ENCODE measurements at regions not wholly inside any gene's neighbourhood (a gene's known extent, or its start where the extent isn't known, plus 50 kb on each side); places are given as distances from the start of the nearest gene placed in this dataset.

DNA sequence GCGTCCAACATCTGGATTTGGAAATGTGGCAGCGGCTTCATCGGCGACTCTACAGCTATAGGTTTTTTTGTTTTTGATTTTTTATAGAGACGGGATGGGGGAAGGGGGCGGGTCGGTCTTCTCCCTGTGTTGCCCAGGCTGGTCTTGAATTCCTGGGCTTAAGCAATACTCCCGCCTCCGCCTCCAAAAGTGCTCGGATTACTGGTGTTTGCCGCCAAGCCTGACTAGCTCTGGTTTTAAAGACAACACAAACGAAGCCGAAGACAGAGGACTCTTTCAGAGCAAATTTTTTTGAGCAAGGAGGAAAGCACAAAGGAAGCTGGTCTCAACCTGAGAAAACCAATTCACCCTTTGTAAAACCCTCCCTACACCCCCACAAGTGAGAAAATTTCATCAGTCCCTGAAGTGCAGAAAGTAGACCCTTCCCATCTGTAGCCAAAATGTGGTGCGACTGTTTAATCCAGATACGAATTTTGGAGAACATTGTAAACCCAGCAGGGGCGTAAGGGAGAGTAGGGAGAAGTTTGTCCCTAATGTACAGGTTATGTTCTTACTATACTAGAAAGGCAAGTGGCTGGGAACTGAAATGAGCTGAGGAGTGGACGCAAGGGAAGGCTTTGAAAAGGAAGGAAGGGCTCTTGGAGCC lies 185.9 kb downstream of the TRIM27 start:
- DNase-seq (ENCODE audit: low spot score): no peak

DNA sequence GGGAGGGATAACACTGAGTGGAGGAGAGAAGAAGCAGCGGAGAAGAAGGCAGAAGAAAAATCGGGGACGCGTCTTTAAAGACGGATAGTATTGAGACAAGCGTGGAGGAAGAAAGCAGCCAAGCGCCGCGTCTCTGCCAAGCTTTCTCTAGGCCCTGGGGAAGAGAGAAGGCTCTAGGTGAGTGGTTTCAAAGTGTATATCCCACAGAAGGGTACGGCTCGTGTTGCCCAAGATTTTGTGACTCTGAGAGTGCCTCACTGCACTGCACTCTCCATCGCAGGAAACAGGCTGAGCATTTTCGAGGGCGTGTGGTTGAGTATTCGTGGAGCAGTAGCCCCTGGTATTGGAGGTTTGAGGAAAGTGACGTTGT lies 185.4 kb downstream of the TRIM27 start:
- DNase-seq (ENCODE audit: low spot score): no peak

- DNase-seq (ENCODE audit: low spot score): no peak
Observed at GRCh38 chr6:28741363-28741762, 182.4 kb downstream of the TRIM27 start.

- DNase-seq (ENCODE audit: low spot score): peak; percentile 71
Observed at GRCh38 chr6:28742668-28743270, 181.0 kb downstream of the TRIM27 start.

- DNase-seq (ENCODE audit: low spot score): no peak
Observed at GRCh38 chr6:28743271-28743789, 180.5 kb downstream of the TRIM27 start.

- DNase-seq (ENCODE audit: low spot score): no peak
Observed at GRCh38 chr6:28747083-28747630, 176.6 kb downstream of the TRIM27 start.

DNA sequence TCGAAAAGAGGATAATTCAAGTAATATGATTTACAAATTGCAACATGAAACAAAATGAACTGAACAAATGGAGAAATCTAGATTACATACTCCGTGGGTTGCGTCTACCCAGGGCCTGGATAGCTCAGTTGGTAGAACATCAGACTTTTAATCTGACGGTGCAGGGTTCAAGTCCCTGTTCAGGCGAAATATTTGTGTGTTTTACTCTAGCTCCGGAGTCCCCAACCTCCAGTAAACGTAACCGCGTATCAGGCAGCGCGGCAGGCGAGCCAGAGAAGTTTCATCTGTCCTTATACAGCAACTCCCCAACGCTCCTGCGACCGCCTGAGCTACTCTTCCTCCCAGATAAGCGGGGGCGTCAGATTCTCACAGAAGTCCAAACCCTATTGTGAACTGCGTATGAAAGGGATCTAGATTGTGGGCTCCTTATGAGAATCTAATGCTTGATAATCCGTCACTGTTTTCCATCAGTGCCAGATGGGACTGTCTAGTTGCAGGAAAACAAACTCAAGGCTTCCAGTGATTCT lies 176.1 kb downstream of the TRIM27 start:
- peak; percentile 77 for DNase-seq (ENCODE audit: low spot score)

GRCh38 chr6:28748192-28748591 lies 175.6 kb downstream of the TRIM27 start:
- no peak for DNase-seq (ENCODE audit: low spot score)

GRCh38 chr6:28750926-28751458 lies 172.8 kb downstream of the TRIM27 start:
- no peak for DNase-seq (ENCODE audit: low spot score)

- DNase-seq (ENCODE audit: low spot score): no peak
Observed at GRCh38 chr6:28751514-28751913, 172.3 kb downstream of the TRIM27 start.

GRCh38 chr6:28751963-28752350 lies 171.8 kb downstream of the TRIM27 start:
- DNase-seq (ENCODE audit: low spot score): no peak

DNA sequence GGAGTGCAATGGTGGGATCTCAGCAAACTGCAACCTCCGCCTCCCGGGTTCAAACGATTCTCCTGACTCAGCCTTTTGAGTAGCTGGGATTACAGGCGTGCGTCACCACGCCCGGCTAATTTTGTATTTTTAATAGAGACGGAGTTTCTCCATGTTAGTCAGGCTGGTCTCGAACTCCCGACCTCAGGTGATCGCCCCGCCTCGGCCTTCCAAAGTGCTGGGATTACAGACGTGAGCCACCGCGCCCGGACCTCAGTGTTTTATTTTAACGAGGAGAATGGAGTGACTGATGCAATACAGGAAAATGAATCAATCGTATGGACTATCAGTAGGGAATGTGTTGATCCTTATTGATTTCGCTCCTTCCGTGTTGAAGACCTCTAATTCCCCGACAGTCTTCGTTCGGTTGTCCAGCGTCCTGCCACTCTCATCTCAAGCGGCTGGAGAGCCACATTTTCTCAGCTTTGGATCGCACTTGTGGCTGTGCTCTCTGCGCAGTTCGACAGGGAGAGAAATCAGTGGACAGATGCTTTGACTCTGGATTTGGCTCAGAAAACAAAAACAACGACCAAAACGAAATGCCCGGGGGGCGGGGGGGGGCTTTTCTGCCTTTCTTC lies 166.2 kb downstream of the TRIM27 start:
- peak; percentile 73 for DNase-seq (ENCODE audit: low spot score)

- DNase-seq (ENCODE audit: low spot score): peak; percentile 78
Observed at GRCh38 chr6:28758046-28758817, 165.6 kb downstream of the TRIM27 start.

- no peak for DNase-seq (ENCODE audit: low spot score)
Observed at GRCh38 chr6:28758818-28759235, 165.0 kb downstream of the TRIM27 start.

- no peak for DNase-seq (ENCODE audit: low spot score)
Observed at GRCh38 chr6:28764014-28764723, 159.6 kb downstream of the TRIM27 start.

- DNase-seq (ENCODE audit: low spot score): no peak
Observed at GRCh38 chr6:28764761-28765282, 159.0 kb downstream of the TRIM27 start.

GRCh38 chr6:28765978-28766351 lies 157.8 kb downstream of the TRIM27 start:
- no peak for DNase-seq (ENCODE audit: low spot score)

DNA sequence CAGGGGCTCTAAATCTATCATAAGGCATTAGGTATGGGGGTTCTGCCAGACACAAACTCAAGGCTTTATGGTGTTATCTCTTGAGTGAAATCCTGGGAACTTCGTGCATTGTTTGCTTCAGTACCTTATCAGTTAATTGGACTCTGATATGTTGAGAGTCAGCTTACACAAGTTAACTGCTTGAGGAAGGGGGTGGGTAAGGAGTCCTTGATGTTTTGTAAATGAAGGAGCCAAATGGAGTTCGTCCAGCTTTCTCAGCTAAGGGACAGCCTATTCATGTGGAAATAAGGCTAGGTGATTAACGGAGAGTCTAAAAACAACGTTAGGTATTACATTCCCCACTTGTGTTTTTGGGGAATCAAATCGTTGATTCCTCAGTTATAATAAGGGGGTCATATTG lies 157.4 kb downstream of the TRIM27 start:
- no peak for DNase-seq (ENCODE audit: low spot score)

DNA sequence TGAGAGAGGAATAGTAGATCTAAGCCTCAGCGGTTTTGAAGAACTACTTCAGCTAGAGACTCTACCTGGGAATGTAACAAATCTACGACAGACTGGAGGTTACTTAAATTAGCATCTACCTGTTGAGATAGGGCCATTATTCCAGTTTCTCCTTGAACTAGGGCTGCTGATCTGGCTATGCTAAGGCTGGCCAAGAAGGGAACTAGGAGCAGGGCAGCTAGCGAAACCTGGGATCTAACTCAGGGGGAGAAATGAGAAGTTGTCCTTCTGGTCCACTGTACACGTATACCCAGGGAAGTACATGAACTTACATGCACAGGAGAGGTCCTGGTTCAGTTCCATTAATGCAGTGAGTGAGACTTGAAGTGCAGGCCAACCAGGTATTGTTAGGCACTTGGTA lies 156.7 kb downstream of the TRIM27 start:
- DNase-seq (ENCODE audit: low spot score): no peak

- no peak for DNase-seq (ENCODE audit: low spot score)
Observed at GRCh38 chr6:28767691-28768090, 156.1 kb downstream of the TRIM27 start.
